ENCODE measurements at regions not wholly inside any gene's neighbourhood (a gene's known extent, or its start where the extent isn't known, plus 50 kb on each side); places are given as distances from the start of the nearest gene placed in this dataset.
"Not testable (repeated sequence)": the region's sequence is repeated elsewhere in the genome, so short reads cannot be mapped to it uniquely, and the experiment has no call there.

DNA sequence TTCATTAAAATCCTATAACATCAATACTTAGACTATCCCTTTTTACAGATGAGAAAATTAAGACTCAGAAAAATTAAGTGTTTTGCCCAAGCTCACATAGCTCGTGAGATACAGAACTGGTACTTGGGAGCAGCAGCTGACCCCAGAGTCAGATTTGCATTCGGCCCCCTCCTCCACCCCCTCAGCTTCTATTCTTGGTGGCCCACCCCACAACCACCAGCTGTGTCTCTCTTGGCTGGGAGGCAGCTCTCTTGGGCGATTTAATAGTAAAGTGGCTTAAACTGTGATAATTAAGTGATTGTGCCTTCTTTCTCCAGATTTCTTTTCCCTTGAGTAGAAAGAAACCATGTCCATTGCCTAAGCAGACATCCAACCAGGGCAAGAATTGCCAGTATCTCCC is 203.6 kb upstream of the PDZRN3 start:
- H3K36me3 ChIP-seq (ENCODE audit: low read depth) = no peaks in the 10 kb centered on the region
- TF ChIP-seq, protein P1, sequence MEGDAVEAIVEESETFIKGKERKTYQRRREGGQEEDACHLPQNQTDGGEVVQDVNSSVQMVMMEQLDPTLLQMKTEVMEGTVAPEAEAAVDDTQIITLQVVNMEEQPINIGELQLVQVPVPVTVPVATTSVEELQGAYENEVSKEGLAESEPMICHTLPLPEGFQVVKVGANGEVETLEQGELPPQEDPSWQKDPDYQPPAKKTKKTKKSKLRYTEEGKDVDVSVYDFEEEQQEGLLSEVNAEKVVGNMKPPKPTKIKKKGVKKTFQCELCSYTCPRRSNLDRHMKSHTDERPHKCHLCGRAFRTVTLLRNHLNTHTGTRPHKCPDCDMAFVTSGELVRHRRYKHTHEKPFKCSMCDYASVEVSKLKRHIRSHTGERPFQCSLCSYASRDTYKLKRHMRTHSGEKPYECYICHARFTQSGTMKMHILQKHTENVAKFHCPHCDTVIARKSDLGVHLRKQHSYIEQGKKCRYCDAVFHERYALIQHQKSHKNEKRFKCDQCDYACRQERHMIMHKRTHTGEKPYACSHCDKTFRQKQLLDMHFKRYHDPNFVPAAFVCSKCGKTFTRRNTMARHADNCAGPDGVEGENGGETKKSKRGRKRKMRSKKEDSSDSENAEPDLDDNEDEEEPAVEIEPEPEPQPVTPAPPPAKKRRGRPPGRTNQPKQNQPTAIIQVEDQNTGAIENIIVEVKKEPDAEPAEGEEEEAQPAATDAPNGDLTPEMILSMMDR (IDR thresholded peaks at IDR 0.05; ENCODE audit: poor library complexity, severe bottlenecking) = no peak
- DNase-seq (ENCODE audit: low spot score) = no peak
- H3K27me3 ChIP-seq (ENCODE audit: insufficient read depth, poor library complexity, severe bottlenecking) = no peaks in the 10 kb centered on the region
- no peak overlapping the region for H3K4me3 ChIP-seq (ENCODE audit: severe bottlenecking)
- H3K27ac ChIP-seq (ENCODE audit: poor library complexity, severe bottlenecking) = no peak overlapping the region
- ATAC-seq (ENCODE audit: low read depth) = no peak
- no peaks in the 10 kb centered on the region for H3K4me1 ChIP-seq (ENCODE audit: insufficient read depth, poor library complexity, severe bottlenecking)
- H3K9me3 ChIP-seq (ENCODE audit: severe bottlenecking) = no peaks in the 10 kb centered on the region

GRCh38 chr3:73827725-73828211 is 203.0 kb upstream of the PDZRN3 start:
- H3K4me3 ChIP-seq (ENCODE audit: severe bottlenecking) = no peak overlapping the region
- H3K9me3 ChIP-seq (ENCODE audit: severe bottlenecking) = no peaks in the 10 kb centered on the region
- H3K36me3 ChIP-seq (ENCODE audit: low read depth) = no peaks in the 10 kb centered on the region
- no peak for DNase-seq (ENCODE audit: low spot score)
- ATAC-seq (ENCODE audit: low read depth) = no peak
- TF ChIP-seq, protein P1 (IDR thresholded peaks at IDR 0.05; ENCODE audit: poor library complexity, severe bottlenecking) = no peak
- no peak overlapping the region for H3K27ac ChIP-seq (ENCODE audit: poor library complexity, severe bottlenecking)
- no peaks in the 10 kb centered on the region for H3K4me1 ChIP-seq (ENCODE audit: insufficient read depth, poor library complexity, severe bottlenecking)
- no peaks in the 10 kb centered on the region for H3K27me3 ChIP-seq (ENCODE audit: insufficient read depth, poor library complexity, severe bottlenecking)

- no peak for DNase-seq (ENCODE audit: low spot score)
- Histone ChIP-seq H3K36me3 (ENCODE audit: low read depth) (no peaks in the 10 kb centered on the region), H3K4me1 (ENCODE audit: insufficient read depth, poor library complexity, severe bottlenecking) (no peaks in the 10 kb centered on the region), H3K4me3 (ENCODE audit: severe bottlenecking) (no peak overlapping the region), H3K27me3 (ENCODE audit: insufficient read depth, poor library complexity, severe bottlenecking) (no peaks in the 10 kb centered on the region), H3K9me3 (ENCODE audit: severe bottlenecking) (no peaks in the 10 kb centered on the region), H3K27ac (ENCODE audit: poor library complexity, severe bottlenecking) (no peak overlapping the region)
- TF ChIP-seq, protein P1 (IDR thresholded peaks at IDR 0.05; ENCODE audit: poor library complexity, severe bottlenecking) = no peak
- no peak for ATAC-seq (ENCODE audit: low read depth)
Observed at GRCh38 chr3:73827204-73827603, 202.5 kb upstream of the PDZRN3 start.

- not testable (repeated sequence) for H3K4me3 ChIP-seq (ENCODE audit: severe bottlenecking); ATAC-seq (ENCODE audit: low read depth); H3K4me1 ChIP-seq (ENCODE audit: insufficient read depth, poor library complexity, severe bottlenecking); H3K36me3 ChIP-seq (ENCODE audit: low read depth); H3K27ac ChIP-seq (ENCODE audit: poor library complexity, severe bottlenecking); H3K9me3 ChIP-seq (ENCODE audit: severe bottlenecking); DNase-seq (ENCODE audit: low spot score); H3K27me3 ChIP-seq (ENCODE audit: insufficient read depth, poor library complexity, severe bottlenecking)
Observed at GRCh38 chr3:73820896-73821295, 196.2 kb upstream of the PDZRN3 start.

GRCh38 chr3:73820431-73820830 is 195.7 kb upstream of the PDZRN3 start:
- Histone ChIP-seq H3K9me3 (ENCODE audit: severe bottlenecking) (no peaks in the 10 kb centered on the region), H3K36me3 (ENCODE audit: low read depth) (no peaks in the 10 kb centered on the region), H3K4me1 (ENCODE audit: insufficient read depth, poor library complexity, severe bottlenecking) (no peaks in the 10 kb centered on the region), H3K4me3 (ENCODE audit: severe bottlenecking) (no peak overlapping the region), H3K27ac (ENCODE audit: poor library complexity, severe bottlenecking) (no peak overlapping the region), H3K27me3 (ENCODE audit: insufficient read depth, poor library complexity, severe bottlenecking) (no peaks in the 10 kb centered on the region)
- TF ChIP-seq, protein P1 (IDR thresholded peaks at IDR 0.05; ENCODE audit: poor library complexity, severe bottlenecking) = no peak
- DNase-seq (ENCODE audit: low spot score) (no peak), ATAC-seq (ENCODE audit: low read depth) (no peak)

Data from RWPE2 (cell line).